Tibial nerve (tissue), 3 donors: ENCODE measurements at regions not wholly inside any gene's neighbourhood (a gene's known extent, or its start where the extent isn't known, plus 50 kb on each side); places are given as distances from the start of the nearest gene placed in this dataset.

Source experiments
- CTCF ChIP-seq, 5 experiments: fragments of 200-600 bp in 3 of 5; fragments of 450-650 bp in 2 of 5; sonication (generic) in 3 of 5; IDR thresholded peaks; one replicate each; pipeline ENCODE4 v1.5.1; 2016 to 2019; ENCODE audit warnings: antibody characterized with exemption in 5 of 5, mild to moderate bottlenecking in 3 of 5, moderate library complexity in 2 of 5
- POLR2A ChIP-seq, 2 donors: fragments of 450-650 bp; IDR thresholded peaks; one replicate each; pipeline ENCODE4 v1.6.1; 2017; ENCODE audit warnings: antibody characterized with exemption in 2 of 2, mild to moderate bottlenecking in 2 of 2, moderate library complexity in 2 of 2

- no peak for TF ChIP-seq CTCF (IDR thresholded peaks at IDR 0.05)
- TF ChIP-seq POLR2A (IDR thresholded peaks at IDR 0.05), result no peak
Measured at GRCh38 chr2:107349329-107349728, 463.4 kb upstream of the ST6GAL2 start.
